Tibial nerve (tissue), 4 donors: ENCODE measurements at regions not wholly inside any gene's neighbourhood (a gene's known extent, or its start where the extent isn't known, plus 50 kb on each side); places are given as distances from the start of the nearest gene placed in this dataset.

Experiments used
- DNase-seq, 2 donors: peaks; one replicate each; pipeline ENCODE4 v3.0.0-alpha.2; 2019; ENCODE audit warnings: low spot score in 2 of 2
- H3K27ac ChIP-seq, 4 donors: fragments of 200-600 bp; sonication (generic) in 3 of 4; one replicate each; pipeline ENCODE4 v1.5.1; 2017 to 2019; ENCODE audit warnings: mild to moderate bottlenecking in 1 of 4
- H3K27me3 ChIP-seq, 2 donors: fragments of 200-600 bp; sonication (generic) in 1 of 2; one replicate each; pipeline versions ENCODE4 v1.5.1 to v1.6.0; 2017 to 2019
- H3K36me3 ChIP-seq, 3 donors: fragments of 200-600 bp; sonication (generic); one replicate each; pipeline ENCODE4 v1.5.1; 2018 to 2019
- H3K4me1 ChIP-seq, 4 donors: fragments of 200-600 bp; sonication (generic) in 3 of 4; one replicate each; pipeline ENCODE4 v1.5.1; 2017 to 2019
- H3K4me3 ChIP-seq, 4 donors: fragments of 200-600 bp; sonication (generic) in 3 of 4; one replicate each; pipeline ENCODE4 v1.5.1; 2017 to 2019; ENCODE audit warnings: mild to moderate bottlenecking in 1 of 4, moderate library complexity in 1 of 4
- H3K9me3 ChIP-seq, 4 donors: fragments of 200-600 bp; sonication (generic) in 3 of 4; one replicate each; pipeline ENCODE4 v1.5.1; 2017 to 2019
- EP300 ChIP-seq, 2 donors: sonication (generic); formaldehyde crosslinking; IDR thresholded peaks; one replicate each; pipeline ENCODE4 v1.6.1; 2017; ENCODE audit warnings: antibody characterized with exemption in 2 of 2, mild to moderate bottlenecking in 1 of 2
- POLR2A ChIP-seq, 2 donors: fragments of 450-650 bp; IDR thresholded peaks; one replicate each; pipeline ENCODE4 v1.6.1; 2017; ENCODE audit warnings: antibody characterized with exemption in 2 of 2, mild to moderate bottlenecking in 2 of 2, moderate library complexity in 2 of 2
- WGBS, 2 donors: methylation state at CpG; one replicate each; pipeline ENCODE4 v1.1.5; 2018; 5-methylcytosine and 5-hydroxymethylcytosine counted together
- TF ChIP-seq, protein P1 (sequence below), 5 experiments: fragments of 200-600 bp in 3 of 5; fragments of 450-650 bp in 2 of 5; sonication (generic) in 3 of 5; IDR thresholded peaks; one replicate each; pipeline ENCODE4 v1.5.1; 2016 to 2019; ENCODE audit warnings: antibody characterized with exemption in 5 of 5, mild to moderate bottlenecking in 3 of 5, moderate library complexity in 2 of 5

DNA sequence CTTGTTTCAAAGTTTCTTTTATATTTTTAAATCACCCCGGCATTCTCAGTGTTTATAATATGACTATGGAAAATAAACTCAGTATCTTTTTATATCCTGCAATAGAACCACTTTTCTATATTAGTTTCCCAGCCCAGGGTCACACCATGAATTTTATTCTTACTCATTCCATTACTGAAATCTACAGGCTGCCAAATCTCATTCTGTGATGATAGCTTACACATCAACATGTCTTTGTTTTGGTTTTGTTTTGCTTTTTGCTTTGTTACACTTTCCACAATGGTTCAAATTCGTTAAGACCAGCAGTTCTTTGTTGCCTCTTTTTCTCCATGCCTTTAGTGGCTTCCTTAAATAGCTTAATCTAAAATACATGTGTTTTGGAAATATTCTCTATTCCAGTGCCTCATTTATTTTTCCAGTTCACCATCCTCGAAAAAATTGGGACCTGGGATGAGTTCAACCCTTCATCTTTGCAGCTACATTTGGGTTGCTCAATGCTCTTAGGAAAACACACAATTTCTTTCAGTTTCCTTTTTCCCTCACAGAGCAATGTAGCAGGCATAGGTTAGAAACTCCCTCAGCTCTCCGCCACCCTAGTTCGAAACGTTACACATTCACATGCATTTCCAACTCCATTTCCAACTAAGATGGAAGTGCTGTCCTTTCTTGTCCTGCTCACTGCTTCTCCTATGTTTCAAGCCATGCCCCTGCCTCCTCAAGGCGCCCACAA lies 1146.3 kb downstream of the MAT2B start:
- H3K27ac ChIP-seq = no peak overlapping the region
- 76 to 77% methylated on average over 7 of the region's 7 CpGs for WGBS, 2 donors
- H3K4me3 ChIP-seq = no peak overlapping the region
- no peaks in the 10 kb centered on the region for H3K9me3 ChIP-seq
- H3K27me3 ChIP-seq = no peaks in the 10 kb centered on the region
- DNase-seq = no peak
- H3K4me1 ChIP-seq = no peaks in the 10 kb centered on the region
- TF ChIP-seq, protein P1, sequence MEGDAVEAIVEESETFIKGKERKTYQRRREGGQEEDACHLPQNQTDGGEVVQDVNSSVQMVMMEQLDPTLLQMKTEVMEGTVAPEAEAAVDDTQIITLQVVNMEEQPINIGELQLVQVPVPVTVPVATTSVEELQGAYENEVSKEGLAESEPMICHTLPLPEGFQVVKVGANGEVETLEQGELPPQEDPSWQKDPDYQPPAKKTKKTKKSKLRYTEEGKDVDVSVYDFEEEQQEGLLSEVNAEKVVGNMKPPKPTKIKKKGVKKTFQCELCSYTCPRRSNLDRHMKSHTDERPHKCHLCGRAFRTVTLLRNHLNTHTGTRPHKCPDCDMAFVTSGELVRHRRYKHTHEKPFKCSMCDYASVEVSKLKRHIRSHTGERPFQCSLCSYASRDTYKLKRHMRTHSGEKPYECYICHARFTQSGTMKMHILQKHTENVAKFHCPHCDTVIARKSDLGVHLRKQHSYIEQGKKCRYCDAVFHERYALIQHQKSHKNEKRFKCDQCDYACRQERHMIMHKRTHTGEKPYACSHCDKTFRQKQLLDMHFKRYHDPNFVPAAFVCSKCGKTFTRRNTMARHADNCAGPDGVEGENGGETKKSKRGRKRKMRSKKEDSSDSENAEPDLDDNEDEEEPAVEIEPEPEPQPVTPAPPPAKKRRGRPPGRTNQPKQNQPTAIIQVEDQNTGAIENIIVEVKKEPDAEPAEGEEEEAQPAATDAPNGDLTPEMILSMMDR (IDR thresholded peaks at IDR 0.05) = no peak
- TF ChIP-seq POLR2A (IDR thresholded peaks at IDR 0.05) = no peak
- no peaks in the 10 kb centered on the region for H3K36me3 ChIP-seq

DNA sequence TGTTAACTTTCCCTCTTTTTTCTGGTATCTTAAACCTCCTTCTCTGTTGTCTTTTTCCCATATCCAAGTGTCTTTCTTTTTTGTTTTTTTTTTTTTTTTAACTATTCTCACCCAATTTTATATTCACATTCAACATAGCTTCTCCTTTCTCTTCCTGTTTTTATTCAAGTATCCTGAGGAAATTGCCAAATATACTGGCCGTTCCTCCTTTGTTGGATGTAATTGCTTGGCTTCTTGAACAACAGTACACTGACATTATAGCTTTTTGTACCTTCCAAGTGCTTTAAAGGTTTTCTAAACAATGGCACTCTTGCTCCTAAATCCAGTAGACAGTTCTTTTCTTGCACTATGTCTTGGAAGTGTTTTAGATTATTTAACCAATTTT lies 1146.8 kb downstream of the MAT2B start:
- no peaks in the 10 kb centered on the region for H3K27me3 ChIP-seq
- 45 to 59% methylated on average over 1 of the region's 1 CpG for WGBS, 2 donors
- no peak for DNase-seq

DNA sequence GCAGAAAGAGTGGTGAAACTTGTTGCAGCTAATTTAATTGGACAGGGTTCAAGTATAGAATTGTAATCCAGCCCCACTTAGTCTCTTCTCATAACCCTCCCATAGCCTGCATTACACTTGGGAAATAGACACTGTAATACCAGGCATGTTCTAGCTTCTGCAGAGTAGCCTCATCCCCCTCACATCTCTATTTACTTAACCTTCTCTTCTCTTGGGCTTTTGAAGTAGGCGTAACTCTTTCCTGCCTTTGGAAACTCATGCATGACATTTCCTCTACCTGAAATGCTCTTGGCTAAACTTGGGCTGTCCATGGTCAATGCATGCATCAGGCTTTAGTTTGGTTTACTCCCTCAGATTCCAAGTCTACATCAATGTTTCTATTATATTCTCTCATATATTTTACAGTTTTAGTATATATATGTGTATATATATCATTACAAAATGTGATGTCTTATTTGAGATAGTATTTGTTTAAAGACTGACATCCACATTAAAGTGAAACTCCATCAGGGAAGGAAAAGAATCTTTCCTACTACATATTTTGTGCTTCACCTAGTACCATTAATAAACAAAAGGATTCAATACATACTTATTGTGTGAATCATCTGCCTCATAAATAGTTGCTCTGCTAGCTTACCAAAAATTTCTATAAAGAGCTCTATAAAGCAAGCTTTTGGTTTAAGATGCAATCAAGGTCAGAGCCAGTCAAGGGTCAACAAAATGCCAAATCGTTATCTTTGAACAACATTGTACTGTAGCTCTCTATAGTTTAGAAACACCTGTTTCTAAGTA lies 1158.0 kb downstream of the MAT2B start:
- Histone ChIP-seq H3K4me3 (no peak overlapping the region), H3K36me3 (no peaks in the 10 kb centered on the region), H3K4me1 (no peaks in the 10 kb centered on the region), H3K9me3 (no peaks in the 10 kb centered on the region), H3K27ac (no peak overlapping the region), H3K27me3 (no peaks in the 10 kb centered on the region)
- WGBS, 2 donors = 41 to 45% methylated on average over 2 of the region's 2 CpGs
- no peak for DNase-seq
- TF ChIP-seq, protein P1 (IDR thresholded peaks at IDR 0.05) = no peak
- no peak for TF ChIP-seq EP300 (IDR thresholded peaks at IDR 0.05)
- TF ChIP-seq POLR2A (IDR thresholded peaks at IDR 0.05) = no peak

More for the DNA sequence above, 1146.8 kb downstream of the MAT2B start:
- no peak overlapping the region for H3K27ac ChIP-seq
- TF ChIP-seq POLR2A (IDR thresholded peaks at IDR 0.05) (no peak), EP300 (IDR thresholded peaks at IDR 0.05) (no peak)
- TF ChIP-seq, protein P1 (IDR thresholded peaks at IDR 0.05) = no peak
- H3K36me3 ChIP-seq = no peaks in the 10 kb centered on the region
- no peaks in the 10 kb centered on the region for H3K9me3 ChIP-seq
- H3K4me1 ChIP-seq = no peaks in the 10 kb centered on the region
- no peak overlapping the region for H3K4me3 ChIP-seq

DNA sequence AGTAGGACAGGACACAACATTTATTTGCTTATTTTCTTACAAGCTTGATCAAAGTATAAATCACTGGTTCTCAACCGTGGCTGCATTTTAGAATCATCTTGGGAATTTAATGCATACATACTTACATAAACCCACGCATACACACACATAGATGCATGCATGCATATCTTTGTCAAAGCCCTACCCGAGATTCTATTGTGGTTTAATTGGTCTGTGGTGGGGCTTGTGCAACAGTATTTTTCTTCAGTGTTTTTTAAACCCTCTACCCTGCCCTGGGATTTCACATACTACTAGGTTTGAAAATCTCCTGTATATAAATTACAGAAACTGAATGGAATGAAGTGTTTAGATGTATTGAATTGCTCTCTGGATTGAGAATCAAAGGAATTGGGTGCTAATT lies 1166.2 kb downstream of the MAT2B start:
- 39 to 47% methylated on average over 3 of the region's 3 CpGs for WGBS, 2 donors
- no peak for DNase-seq
- H3K9me3 ChIP-seq = no peaks in the 10 kb centered on the region

More for the DNA sequence above, 1166.2 kb downstream of the MAT2B start:
- TF ChIP-seq POLR2A (IDR thresholded peaks at IDR 0.05) (no peak), EP300 (IDR thresholded peaks at IDR 0.05) (no peak)
- TF ChIP-seq, protein P1 (IDR thresholded peaks at IDR 0.05) = no peak
- no peak overlapping the region for H3K27ac ChIP-seq
- H3K4me3 ChIP-seq = no peak overlapping the region
- no peaks in the 10 kb centered on the region for H3K27me3 ChIP-seq
- no peaks in the 10 kb centered on the region for H3K36me3 ChIP-seq
- no peaks in the 10 kb centered on the region for H3K4me1 ChIP-seq
